Cardiac septum (tissue), 1 donor: ENCODE measurements at regions not wholly inside any gene's neighbourhood (a gene's known extent, or its start where the extent isn't known, plus 50 kb on each side); places are given as distances from the start of the nearest gene placed in this dataset.
"Not testable (repeated sequence)": the region's sequence is repeated elsewhere in the genome, so short reads cannot be mapped to it uniquely, and the experiment has no call there.

ENCODE experiments used
- DNase-seq: peaks from one replicate; pipeline ENCODE4 v3.0.0-alpha.2; 2020; ENCODE audit warnings: low spot score
- intact Hi-C: fragments of 100-400 bp; cut with DNase I; formaldehyde crosslinking; loops from one replicate; pipeline ENCODE4 v1.14.0; 2022
- donor health status: DM: no; HTN: no; CAD: no.

- peak; percentile 78 for DNase-seq
- intact Hi-C loops = loop anchor here (5.0 kb wide), 4 partner anchors 41 to 329 kb away; partner anchors contain the start of gene B3GNT2
Observed at GRCh38 chr2:62340994-62341484, 145.1 kb downstream of the B3GNT2 start.

- intact Hi-C loops = loop anchor here (5.0 kb wide), 6 partner anchors 42 to 348 kb away; partner anchors contain the start of gene B3GNT2
- no peak for DNase-seq
Observed at GRCh38 chr2:62339837-62340236, 143.9 kb downstream of the B3GNT2 start.

DNA sequence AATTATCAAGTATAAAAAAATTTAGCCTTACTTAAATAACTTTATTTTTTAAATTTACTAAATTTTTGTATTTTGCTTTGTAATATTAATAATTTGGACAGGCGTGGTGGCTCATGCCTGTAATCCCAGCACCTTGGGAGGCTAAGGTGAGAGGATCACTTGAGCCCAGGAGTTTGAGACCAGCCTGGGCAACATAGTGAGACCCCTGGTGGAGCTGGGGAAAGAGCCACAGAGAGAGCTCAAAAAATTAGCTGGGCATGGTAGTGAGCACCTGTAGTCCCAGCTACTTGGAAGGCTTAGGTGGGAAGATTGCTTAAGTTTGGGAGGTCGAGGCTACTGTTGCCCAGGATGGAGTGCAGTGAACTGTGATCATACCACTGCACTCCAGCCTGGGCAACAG is 143.5 kb downstream of the B3GNT2 start:
- intact Hi-C loops = loop anchor here (5.0 kb wide), 2 partner anchors 42 to 347 kb away; no protein-coding TSS in a partner anchor
- no peak for DNase-seq

DNA sequence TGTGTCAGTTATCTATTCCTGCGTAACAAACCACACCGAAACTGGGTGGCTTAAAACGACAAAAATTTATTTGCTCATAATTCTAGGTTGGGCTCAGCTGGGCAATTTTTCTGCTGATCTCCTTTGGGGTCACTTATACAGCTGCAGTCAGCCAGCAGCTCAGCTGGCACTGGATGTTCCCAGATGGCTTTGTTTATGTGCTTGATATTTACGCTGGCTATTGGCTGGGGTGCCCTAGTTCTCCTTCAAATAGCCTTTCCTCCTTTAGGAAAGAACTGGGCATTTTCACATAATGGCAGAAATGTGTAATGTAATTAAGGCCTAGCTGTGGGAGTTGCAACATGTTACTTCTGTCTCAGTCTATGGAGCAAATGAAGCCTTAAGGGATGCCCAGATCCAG is 142.2 kb downstream of the B3GNT2 start:
- no peak for DNase-seq
- intact Hi-C loops = loop anchor here (5.0 kb wide), 2 partner anchors 41 to 346 kb away; no protein-coding TSS in a partner anchor

DNA sequence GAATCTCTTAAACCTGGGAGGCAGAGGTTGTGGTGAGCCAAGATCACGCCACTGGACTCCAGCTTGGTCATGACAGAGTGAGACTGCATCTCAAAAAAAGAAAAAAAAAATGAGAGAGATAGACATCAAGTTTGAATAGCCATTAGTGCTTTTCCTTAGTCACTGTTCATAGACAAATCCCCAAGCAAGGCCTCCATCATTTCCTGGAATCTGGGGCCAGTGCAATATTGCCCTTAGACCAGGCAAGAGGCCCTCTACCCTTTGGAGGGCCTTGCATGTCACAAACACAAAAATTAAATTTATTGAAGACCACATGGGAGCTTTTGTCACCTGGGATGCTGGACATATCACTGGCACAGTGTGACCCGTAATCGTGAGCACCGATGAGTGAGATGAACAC is 141.5 kb downstream of the B3GNT2 start:
- intact Hi-C loops = loop anchor here (5.0 kb wide), 2 partner anchors 40 to 345 kb away; no protein-coding TSS in a partner anchor

DNA sequence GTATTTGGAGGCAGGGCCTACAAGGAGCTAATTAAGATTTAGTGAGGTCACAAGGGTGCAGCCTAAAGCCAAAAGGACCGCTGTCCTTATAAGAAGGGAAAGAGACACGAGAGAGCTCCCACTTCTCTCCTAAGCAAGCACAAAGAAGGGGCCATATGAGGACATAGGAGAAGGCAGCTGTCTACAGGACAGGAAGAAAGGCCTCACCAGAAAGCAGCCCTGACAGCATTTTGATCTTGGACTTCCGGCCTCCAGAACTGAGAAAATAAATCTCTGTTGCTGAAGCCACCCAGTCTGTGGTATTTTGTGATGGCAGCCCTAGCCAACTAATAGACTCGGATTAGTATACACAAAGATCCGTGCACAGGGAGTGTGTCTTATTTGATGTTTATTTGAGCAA is 139.7 kb downstream of the B3GNT2 start:
- no peak for DNase-seq
- intact Hi-C loops = loop anchor here (5.0 kb wide), 2 partner anchors 38 to 343 kb away; no protein-coding TSS in a partner anchor

More for the DNA sequence above, 141.5 kb downstream of the B3GNT2 start:
- no peak for DNase-seq

GRCh38 chr2:62334440-62335058 is 138.6 kb downstream of the B3GNT2 start:
- intact Hi-C loops = loop anchor here (5.0 kb wide), 2 partner anchors 37 to 342 kb away; no protein-coding TSS in a partner anchor
- DNase-seq = no peak

- intact Hi-C loops = no loop called here
- no peak for DNase-seq
Observed at GRCh38 chr2:62334009-62334408, 138.1 kb downstream of the B3GNT2 start.

- intact Hi-C loops = no loop called here
- DNase-seq = no peak
Observed at GRCh38 chr2:62330959-62331358, 135.0 kb downstream of the B3GNT2 start.

GRCh38 chr2:62329797-62330196 is 133.9 kb downstream of the B3GNT2 start:
- intact Hi-C loops = no loop called here
- no peak for DNase-seq

- intact Hi-C loops = no loop called here
- no peak for DNase-seq
Observed at GRCh38 chr2:62326735-62327134, 130.8 kb downstream of the B3GNT2 start.

DNA sequence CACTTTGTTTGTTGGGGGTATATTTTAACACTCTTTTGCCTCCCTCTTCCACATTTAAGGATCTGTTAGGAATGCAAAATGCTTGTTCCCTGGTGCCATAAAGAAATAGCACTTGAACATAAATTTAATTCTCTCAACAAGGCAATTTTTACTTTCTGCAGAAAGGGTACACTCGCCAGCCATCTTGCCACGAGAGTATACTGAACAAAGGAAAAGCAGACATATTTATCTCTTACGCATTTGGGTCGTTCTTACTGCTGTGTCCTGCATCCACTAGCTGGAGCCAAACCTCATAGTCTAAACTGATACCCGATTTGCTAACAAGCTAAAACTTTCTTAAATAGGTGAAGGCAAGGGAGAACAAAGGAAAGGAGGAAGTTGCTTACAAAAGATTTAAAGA is 129.5 kb downstream of the B3GNT2 start:
- intact Hi-C loops = no loop called here
- DNase-seq = no peak

DNA sequence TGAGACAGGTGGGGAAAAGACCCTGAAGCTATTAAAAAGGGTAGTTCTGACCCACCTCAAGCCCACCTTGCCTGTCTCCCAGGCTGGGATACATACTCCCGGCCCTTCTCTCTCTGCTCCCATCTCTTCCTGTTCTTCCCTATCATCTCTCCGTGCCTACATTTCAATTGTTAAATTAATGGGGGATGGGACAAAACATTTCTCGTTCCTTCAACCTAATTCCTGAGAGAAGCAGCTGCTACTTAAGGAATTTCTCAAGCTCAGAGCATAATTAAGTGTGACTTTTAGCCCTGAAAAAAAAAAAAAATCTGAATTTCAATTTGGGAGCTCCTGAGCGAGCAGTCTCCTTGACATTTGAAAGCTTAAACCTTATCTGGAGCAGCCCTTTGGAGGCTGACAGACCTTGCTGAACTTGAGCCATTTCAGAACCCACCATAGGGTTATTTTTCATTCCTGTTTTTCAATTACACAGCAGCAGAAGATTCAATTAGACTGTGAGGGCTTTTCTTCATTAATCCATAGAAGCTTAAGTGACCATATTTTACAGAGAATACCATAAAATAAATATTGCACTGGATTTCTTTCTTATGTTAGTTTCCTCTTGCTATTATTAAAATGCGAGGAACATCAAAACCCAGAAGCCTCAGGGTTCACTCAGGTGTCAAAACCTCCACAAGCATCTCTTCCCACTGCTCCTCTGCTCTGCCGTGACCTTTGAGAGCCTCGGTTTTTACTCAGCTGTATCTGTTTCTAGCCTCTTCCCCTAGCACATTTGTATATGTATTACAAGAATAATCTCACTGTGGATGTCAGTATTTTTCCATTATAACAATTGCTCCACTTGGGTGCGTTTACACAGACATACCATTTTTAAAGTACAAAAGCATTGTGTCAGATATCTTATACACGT is 125.7 kb downstream of the B3GNT2 start:
- intact Hi-C loops = no loop called here
- DNase-seq = no peak

GRCh38 chr2:62320657-62321357 is 124.9 kb downstream of the B3GNT2 start:
- intact Hi-C loops = no loop called here
- no peak for DNase-seq

DNA sequence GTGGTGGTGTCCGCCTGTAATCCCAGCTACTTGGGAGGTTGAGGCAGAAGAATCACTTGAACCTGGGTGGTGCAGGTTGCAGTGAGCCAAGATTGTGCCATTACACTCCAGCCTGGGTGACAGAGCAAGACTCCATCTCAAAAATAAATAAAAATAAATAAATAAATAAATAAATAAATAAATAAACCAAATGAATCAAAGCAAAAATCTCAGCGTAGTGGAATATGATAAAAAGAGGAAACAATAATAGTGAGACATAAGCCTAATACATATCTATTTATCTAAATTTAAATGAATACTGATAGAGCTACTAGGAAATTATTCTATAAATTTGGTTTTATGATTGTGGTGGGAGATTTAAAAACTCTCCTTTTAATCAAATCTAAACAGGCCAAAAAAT is 124.2 kb downstream of the B3GNT2 start:
- intact Hi-C loops, DNase-seq: not testable (repeated sequence)

DNA sequence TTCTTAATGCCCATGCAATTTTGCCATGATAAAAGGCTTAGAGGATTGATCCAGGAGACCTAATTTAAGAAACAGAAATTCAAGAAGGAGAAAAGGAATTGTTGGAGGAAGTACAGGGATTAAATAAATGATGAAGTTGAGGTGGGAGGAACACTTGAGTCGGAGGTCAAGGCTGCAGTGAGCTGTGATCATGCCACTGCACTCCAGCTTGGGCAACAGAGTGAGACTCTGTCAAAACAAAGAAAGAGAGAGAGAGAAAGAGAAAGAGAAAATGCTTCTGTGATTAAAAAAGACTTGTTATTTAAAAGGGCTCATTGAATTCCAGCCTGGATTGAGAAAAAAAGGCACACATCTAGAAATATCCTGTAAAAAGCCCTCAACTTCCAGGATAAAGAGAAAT is 123.2 kb downstream of the B3GNT2 start:
- DNase-seq = no peak
- intact Hi-C loops = no loop called here

GRCh38 chr2:62315476-62315875 is 119.6 kb downstream of the B3GNT2 start:
- intact Hi-C loops = no loop called here
- DNase-seq = no peak

DNA sequence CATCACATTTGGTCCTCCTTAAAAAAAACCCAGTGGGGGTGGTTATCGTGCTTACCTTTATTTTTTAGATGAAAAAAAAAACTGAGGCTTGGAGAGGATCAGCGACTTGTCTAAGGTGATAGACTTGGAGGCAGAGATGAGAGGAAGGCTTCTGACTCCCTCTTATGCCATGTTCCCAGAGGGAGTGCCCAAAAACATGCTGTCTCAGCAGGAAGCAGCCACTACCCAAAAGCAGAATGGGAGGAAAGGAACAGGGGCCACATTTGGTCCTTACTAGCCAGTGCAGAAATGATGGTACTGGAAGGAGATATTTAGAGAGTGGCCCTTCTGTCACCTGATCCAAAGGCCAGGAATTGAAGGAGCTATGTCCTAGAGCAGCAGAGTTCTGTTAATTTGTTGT is 118.4 kb downstream of the B3GNT2 start:
- no peak for DNase-seq

DNA sequence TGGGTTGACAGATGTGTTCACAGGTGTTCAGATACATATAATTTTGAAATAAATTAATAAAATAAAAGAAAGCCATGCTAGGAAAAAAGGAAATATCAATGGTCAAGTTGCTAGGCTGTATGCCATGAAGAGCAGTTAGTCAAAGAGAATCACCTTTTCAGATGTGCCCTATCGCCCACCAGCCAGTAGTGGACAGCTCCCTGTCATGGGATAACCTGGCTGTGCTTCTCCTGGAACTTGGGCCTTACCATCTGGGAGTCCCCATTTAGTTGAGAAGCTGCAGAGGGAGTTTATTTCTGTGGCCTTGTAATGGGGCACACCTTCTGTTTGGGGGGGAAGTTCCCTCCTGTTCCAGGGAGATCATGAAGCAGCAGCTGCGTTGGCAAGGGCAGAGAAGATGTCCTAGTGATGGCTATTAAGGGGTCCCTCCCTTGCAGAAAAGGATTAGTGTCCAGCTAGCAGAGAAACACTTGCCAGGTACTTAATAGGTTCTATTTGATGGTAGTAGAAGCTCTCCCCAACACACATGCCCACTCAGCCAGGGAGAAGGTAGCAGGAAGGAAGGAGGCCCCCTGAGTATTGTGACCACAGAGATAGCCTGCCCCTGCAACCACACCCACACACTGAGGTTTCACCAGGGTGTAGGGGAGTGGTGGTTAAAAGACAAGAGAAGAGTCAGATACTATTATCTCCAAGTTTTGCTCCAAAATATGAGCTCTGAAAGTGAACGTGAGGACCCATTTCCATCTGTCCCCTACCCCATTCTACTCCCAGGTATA is 117.7 kb downstream of the B3GNT2 start:
- no peak for DNase-seq
- intact Hi-C loops = no loop called here

More for the DNA sequence above, 118.4 kb downstream of the B3GNT2 start:
- intact Hi-C loops = no loop called here
